DND-41 (cell line): ENCODE measurements at regions not wholly inside any gene's neighbourhood (a gene's known extent, or its start where the extent isn't known, plus 50 kb on each side); places are given as distances from the start of the nearest gene placed in this dataset.

Experiments used
- ATAC-seq: fragments of 200-7000 bp; cut with Tn5 transposase; 3 replicates; pipeline ENCODE4 v1.9.1; 2021; ENCODE audit warnings: low read depth; ENCODE audit not compliant: insufficient read depth
- DNase-seq: peaks from one replicate; pipeline ENCODE4 v3.0.0-alpha.2; 2020
- H2AFZ ChIP-seq: 2 replicates; pipeline ENCODE4 v1.6.0; 2012; ENCODE audit warnings: low read depth, low read length
- H3K27ac ChIP-seq: 2 replicates; pipeline ENCODE4 v1.5.1; 2012; ENCODE audit warnings: low read length, inconsistent platforms
- H3K27me3 ChIP-seq: fragments of 200-600 bp; sonication (generic); 2 replicates; pipeline ENCODE4 v1.6.0; 2012; ENCODE audit warnings: low read length, mild to moderate bottlenecking, inconsistent platforms; ENCODE audit not compliant: insufficient read depth, poor library complexity
- H3K36me3 ChIP-seq: 2 replicates; pipeline ENCODE4 v1.5.1; 2012; ENCODE audit warnings: low read length, inconsistent platforms; ENCODE audit not compliant: insufficient read depth
- H3K4me1 ChIP-seq: 2 replicates; pipeline ENCODE4 v1.5.1; 2012; ENCODE audit warnings: mild to moderate bottlenecking, low read length; ENCODE audit not compliant: insufficient read depth
- H3K4me2 ChIP-seq: 2 replicates; pipeline ENCODE4 v1.6.0; 2012; ENCODE audit warnings: mild to moderate bottlenecking, moderate library complexity, low read length, inconsistent platforms; ENCODE audit not compliant: insufficient read depth
- H3K4me3 ChIP-seq, 2 experiments: fragments of 200-600 bp in 1 of 2; shearing (Covaris generic) in 1 of 2; 2 replicates each; pipeline ENCODE4 v1.5.1; 2012 to 2016; ENCODE audit warnings: inconsistent platforms in 2 of 2, low read length in 2 of 2, mild to moderate bottlenecking in 2 of 2, low read depth in 1 of 2, moderate library complexity in 1 of 2
- H3K79me2 ChIP-seq: 2 replicates; pipeline ENCODE4 v1.6.0; 2012; ENCODE audit warnings: low read length, inconsistent platforms; ENCODE audit not compliant: insufficient read depth
- H3K9ac ChIP-seq: 2 replicates; pipeline ENCODE4 v1.6.0; 2012; ENCODE audit warnings: low read depth, mild to moderate bottlenecking, inconsistent platforms, low read length, moderate library complexity
- H3K9me3 ChIP-seq: 2 replicates; pipeline ENCODE4 v1.5.1; 2012; ENCODE audit warnings: low read length, moderate library complexity, mild to moderate bottlenecking, inconsistent platforms; ENCODE audit not compliant: insufficient read depth, severe bottlenecking
- H4K20me1 ChIP-seq: 2 replicates; pipeline ENCODE4 v1.6.0; 2012; ENCODE audit warnings: low read length; ENCODE audit not compliant: insufficient read depth
- CTCF ChIP-seq: IDR thresholded peaks from 2 replicates; pipeline ENCODE4 v1.5.1; 2012; ENCODE audit warnings: borderline replicate concordance, low read length, moderate library complexity, mild to moderate bottlenecking; ENCODE audit not compliant: poor library complexity, severe bottlenecking; ENCODE audit errors: extremely low read depth
- EZH2 ChIP-seq: IDR thresholded peaks from 3 replicates; pipeline ENCODE4 v1.6.1; 2012; ENCODE audit warnings: borderline replicate concordance, low read depth, mild to moderate bottlenecking, moderate library complexity, low read length, inconsistent platforms; ENCODE audit not compliant: severe bottlenecking

DNA sequence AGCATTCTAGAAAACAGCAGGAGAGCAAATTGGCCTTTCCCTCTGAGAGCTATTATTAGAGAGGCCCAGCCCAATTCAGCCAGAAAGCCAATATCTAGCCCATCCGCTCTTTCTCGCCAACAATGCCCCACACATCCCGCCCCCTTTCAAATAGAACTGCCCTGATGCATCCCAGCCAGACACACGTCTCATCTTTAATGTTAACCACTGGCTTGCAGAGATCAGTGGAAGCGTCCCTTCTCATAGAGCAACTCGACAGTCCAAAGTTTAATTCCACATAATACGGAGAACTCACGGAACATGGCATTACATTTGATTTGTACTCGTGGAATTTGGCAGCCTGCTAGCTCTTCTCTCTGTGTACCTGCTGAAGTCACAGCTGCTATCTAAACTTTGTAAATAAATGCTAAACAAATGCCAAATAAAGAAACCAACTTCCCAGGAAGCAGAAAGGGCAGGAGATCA lies 304.4 kb downstream of the DHX15 start:
- H3K27ac ChIP-seq = no peak overlapping the region
- no peaks in the 10 kb centered on the region for H4K20me1 ChIP-seq
- H3K9me3 ChIP-seq = no peaks in the 10 kb centered on the region
- H2AFZ ChIP-seq = no peak overlapping the region
- no peak overlapping the region for H3K4me2 ChIP-seq
- TF ChIP-seq EZH2 (no peak), CTCF (no peak)
- no peaks in the 10 kb centered on the region for H3K36me3 ChIP-seq
- ATAC-seq = no peak
- DNase-seq = no peak
- H3K27me3 ChIP-seq = no peaks in the 10 kb centered on the region
- no peaks in the 10 kb centered on the region for H3K79me2 ChIP-seq
- H3K4me1 ChIP-seq = no peaks in the 10 kb centered on the region
- no peak overlapping the region for H3K4me3 ChIP-seq
- no peak overlapping the region for H3K9ac ChIP-seq

GRCh38 chr4:24279469-24279868 lies 304.9 kb downstream of the DHX15 start:
- Histone ChIP-seq H3K9me3 (no peaks in the 10 kb centered on the region), H3K36me3 (no peaks in the 10 kb centered on the region), H3K9ac (no peak overlapping the region), H3K4me1 (no peaks in the 10 kb centered on the region), H3K79me2 (no peaks in the 10 kb centered on the region), H3K27ac (no peak overlapping the region), H3K4me3 (no peak overlapping the region), H2AFZ (no peak overlapping the region), H3K4me2 (no peak overlapping the region), H3K27me3 (no peaks in the 10 kb centered on the region), H4K20me1 (no peaks in the 10 kb centered on the region)
- TF ChIP-seq CTCF = no peak
- no peak for ATAC-seq
- DNase-seq = no peak

GRCh38 chr4:24278693-24279092 lies 305.7 kb downstream of the DHX15 start:
- Histone ChIP-seq H3K4me3 (no peak overlapping the region), H3K27ac (no peak overlapping the region), H3K4me2 (no peak overlapping the region), H3K9ac (no peak overlapping the region), H2AFZ (no peak overlapping the region), H3K27me3 (no peaks in the 10 kb centered on the region), H3K36me3 (no peaks in the 10 kb centered on the region), H3K79me2 (no peaks in the 10 kb centered on the region), H4K20me1 (no peaks in the 10 kb centered on the region), H3K9me3 (no peaks in the 10 kb centered on the region), H3K4me1 (no peaks in the 10 kb centered on the region)
- TF ChIP-seq CTCF (no peak), EZH2 (no peak)
- no peak for ATAC-seq
- no peak for DNase-seq

- H3K4me2 ChIP-seq = no peak overlapping the region
- H3K4me3 ChIP-seq = no peak overlapping the region
- H3K27ac ChIP-seq = no peak overlapping the region
- no peak for DNase-seq
- H2AFZ ChIP-seq = no peak overlapping the region
- no peaks in the 10 kb centered on the region for H3K79me2 ChIP-seq
- H3K36me3 ChIP-seq = no peaks in the 10 kb centered on the region
- H3K9me3 ChIP-seq = no peaks in the 10 kb centered on the region
- H3K4me1 ChIP-seq = no peaks in the 10 kb centered on the region
- no peak for TF ChIP-seq CTCF
- TF ChIP-seq EZH2 = no peak
- H4K20me1 ChIP-seq = no peaks in the 10 kb centered on the region
- ATAC-seq = no peak
- no peak overlapping the region for H3K9ac ChIP-seq
- no peaks in the 10 kb centered on the region for H3K27me3 ChIP-seq
Measured at GRCh38 chr4:24274381-24274941, 309.9 kb downstream of the DHX15 start.
